Astrocyte of the cerebellum (primary cell): ENCODE measurements at regions not wholly inside any gene's neighbourhood (a gene's known extent, or its start where the extent isn't known, plus 50 kb on each side); places are given as distances from the start of the nearest gene placed in this dataset.

Experiments
- DNase-seq: peaks from one replicate; pipeline ENCODE4 v3.0.0-alpha.2; 2011; ENCODE audit warnings: low read depth
- H3K4me3 ChIP-seq: 2 replicates; pipeline ENCODE4 v1.5.1; 2011; ENCODE audit warnings: mild to moderate bottlenecking, low read depth, low read length, moderate library complexity
- in situ Hi-C: cut with HindIII; loops from 2 replicates; pipeline ENCODE4 v1.10.0; 2017; ENCODE audit warnings: low sequenced_read_pairs
- TF ChIP-seq, protein P1 (sequence below): IDR thresholded peaks from 2 replicates; pipeline ENCODE4 v1.5.1; 2012; ENCODE audit warnings: low read length, low read depth, moderate library complexity, mild to moderate bottlenecking; ENCODE audit errors: missing control alignments

DNA sequence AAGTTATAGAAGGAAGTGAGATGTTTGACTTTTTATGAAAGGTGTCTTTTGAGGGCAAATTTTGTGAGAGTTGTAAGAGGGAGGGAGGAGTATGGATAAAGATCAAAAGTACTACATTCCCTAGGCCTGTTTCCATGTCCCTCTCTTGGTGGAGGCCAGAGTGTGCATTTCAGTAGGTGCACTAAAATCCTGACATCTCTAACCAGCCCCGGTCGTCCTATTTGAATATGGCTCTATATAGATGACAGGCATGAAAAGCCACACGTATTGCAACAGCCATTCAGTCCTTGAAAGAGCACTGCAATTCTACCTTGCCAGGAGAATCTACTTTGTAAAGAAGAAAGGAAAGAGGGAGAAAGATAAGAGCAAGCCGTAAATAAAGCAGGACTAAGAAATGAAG lies 510.1 kb downstream of the IRS2 start:
- H3K4me3 ChIP-seq: no peak overlapping the region
- in situ Hi-C loops: no loop called here
- TF ChIP-seq, protein P1, sequence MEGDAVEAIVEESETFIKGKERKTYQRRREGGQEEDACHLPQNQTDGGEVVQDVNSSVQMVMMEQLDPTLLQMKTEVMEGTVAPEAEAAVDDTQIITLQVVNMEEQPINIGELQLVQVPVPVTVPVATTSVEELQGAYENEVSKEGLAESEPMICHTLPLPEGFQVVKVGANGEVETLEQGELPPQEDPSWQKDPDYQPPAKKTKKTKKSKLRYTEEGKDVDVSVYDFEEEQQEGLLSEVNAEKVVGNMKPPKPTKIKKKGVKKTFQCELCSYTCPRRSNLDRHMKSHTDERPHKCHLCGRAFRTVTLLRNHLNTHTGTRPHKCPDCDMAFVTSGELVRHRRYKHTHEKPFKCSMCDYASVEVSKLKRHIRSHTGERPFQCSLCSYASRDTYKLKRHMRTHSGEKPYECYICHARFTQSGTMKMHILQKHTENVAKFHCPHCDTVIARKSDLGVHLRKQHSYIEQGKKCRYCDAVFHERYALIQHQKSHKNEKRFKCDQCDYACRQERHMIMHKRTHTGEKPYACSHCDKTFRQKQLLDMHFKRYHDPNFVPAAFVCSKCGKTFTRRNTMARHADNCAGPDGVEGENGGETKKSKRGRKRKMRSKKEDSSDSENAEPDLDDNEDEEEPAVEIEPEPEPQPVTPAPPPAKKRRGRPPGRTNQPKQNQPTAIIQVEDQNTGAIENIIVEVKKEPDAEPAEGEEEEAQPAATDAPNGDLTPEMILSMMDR: no peak
- no peak for DNase-seq

DNA sequence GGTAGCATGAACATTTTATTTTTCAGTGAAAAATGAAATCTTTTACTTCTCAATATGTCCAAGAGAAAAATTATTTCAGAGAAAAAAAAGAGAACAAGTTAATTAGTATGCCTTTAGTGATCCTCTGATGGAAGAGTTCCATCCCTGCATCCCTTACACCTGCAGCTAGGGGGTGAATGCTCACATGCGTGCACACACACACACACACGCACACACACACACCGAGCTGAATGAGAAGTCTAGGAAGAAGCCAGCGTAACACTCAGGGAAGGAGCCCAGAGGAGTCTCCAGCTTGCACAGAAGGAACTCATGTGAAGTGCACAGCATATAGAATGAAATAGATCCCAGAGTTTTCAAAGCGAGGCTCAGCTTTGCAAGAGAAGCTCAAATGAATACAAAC lies 510.5 kb downstream of the IRS2 start:
- in situ Hi-C loops: no loop called here
- no peak for DNase-seq
- TF ChIP-seq, protein P1: peak; percentile 37
- no peak overlapping the region for H3K4me3 ChIP-seq

DNA sequence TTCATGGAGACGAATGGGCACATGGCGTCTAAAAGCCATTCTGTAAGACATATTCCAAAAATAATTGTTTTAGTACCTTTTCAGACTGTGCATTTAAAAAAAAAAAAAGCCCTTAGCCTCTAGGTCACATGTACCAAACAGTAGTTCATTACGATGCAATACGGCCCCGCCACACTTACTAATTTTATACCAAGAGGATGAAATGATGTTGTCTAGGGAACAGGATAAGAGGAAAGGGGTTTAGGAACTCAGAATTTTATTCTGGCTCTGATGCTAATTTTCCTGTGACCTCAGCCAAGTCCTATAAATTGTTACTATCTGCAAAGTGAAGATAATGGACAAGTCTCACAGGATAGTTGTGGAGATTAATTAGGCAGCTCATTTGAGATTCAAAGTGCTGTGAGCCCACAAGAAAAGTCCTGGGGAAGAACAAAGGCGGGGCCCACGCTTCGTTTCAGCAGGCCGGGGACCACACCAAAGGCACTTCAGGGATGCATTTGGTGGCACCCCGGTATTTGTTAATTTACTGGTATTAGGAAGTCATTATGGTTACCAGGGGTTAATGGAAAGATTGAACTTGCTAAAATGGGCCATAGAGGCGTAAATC lies 511.1 kb downstream of the IRS2 start:
- no peak overlapping the region for H3K4me3 ChIP-seq
- TF ChIP-seq, protein P1: no peak
- in situ Hi-C loops: no loop called here
- DNase-seq: no peak

DNA sequence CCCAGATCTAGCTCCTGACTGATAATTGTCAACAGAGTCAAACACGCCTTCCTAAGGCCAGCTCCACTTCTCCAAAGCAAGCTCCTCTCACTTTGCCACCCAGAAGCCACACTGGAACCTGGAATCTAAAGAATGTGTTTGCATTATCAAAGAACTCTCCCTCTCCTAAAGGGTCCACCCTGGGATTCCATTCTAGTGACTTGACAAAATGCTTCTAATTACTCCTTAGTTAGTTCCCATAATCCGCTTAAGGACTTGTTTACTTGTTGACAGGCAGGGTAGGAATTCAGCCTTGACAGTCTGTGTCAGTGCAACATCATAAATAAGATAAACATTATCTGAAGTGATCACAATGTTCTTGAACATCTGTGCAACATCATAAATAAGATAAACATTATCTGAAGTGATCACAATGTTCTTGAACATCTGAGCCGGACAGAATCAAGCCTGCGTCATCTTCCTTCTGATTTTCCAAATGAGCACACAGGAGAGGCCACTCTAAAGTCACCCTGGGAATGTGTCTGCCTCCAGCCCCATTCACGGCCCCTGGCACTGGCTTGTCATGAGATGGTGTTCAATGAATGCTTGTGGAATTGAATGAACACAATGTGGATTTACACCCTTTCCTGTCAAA lies 512.1 kb downstream of the IRS2 start:
- H3K4me3 ChIP-seq: no peak overlapping the region
- TF ChIP-seq, protein P1: no peak
- in situ Hi-C loops: no loop called here
- DNase-seq: peak; percentile 47

DNA sequence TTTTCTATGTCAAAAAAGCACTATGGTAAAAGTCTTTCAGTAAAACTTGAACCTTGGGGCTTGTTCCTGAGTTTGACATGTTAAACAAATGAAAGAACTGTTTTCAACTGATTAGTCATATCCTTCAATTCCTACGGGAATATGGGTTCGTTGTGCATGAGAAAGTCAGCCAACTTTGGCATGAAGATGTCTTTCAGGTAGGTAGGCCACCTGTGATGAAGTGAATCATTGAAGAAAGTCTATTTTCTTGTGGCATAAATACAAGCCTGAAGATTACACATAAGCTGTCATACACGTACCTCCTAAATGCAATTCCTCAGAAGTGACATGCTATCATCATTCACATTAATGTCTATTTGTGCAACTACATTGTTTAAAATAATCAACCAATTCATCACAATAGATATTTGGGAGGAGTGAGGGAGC lies 513.0 kb downstream of the IRS2 start:
- H3K4me3 ChIP-seq: peak overlapping the region; percentile 20

DNA sequence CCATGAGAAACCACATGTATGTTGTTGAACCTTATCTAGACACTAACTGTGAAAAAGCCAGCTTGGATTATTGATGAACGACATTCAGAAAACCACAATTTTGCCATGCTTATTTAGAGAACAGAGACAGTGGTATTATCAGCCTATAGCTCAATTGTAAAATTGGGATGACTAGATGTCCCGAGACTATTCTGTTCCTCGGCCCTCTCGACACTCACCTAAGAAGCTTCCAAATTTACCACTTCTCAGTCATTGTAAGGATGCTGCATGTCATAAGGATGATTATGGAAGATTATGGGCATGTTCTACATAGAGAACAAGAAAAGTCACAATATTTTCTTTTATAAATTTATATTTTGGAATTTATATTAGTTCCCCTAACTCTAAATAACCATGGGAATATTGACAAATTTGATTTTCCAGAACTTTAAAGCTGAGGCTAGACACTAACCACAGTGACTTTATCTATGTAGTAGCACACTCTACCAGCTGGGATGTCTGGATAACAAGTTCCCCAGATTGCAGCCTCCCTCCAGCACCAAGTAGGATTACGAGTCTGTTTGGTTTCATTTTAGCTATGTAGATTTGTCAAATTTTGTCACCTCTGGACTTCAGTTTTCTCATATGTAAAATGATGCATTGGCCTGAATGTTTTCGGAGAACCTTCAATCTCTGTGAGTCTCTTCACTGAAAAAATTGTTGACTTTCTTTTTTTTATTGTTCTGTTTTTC lies 513.6 kb downstream of the IRS2 start:
- H3K4me3 ChIP-seq: peak overlapping the region; percentile 20
- DNase-seq: no peak
- in situ Hi-C loops: no loop called here
- TF ChIP-seq, protein P1: no peak

More for the DNA sequence above, 513.0 kb downstream of the IRS2 start:
- in situ Hi-C loops: no loop called here
- TF ChIP-seq, protein P1: no peak
- DNase-seq: no peak
